Body of pancreas (tissue), 4 donors: ENCODE measurements at regions not wholly inside any gene's neighbourhood (a gene's known extent, or its start where the extent isn't known, plus 50 kb on each side); places are given as distances from the start of the nearest gene placed in this dataset.

Experiments
- CTCF ChIP-seq, 7 experiments: fragments of 450-650 bp in 4 of 7; fragments of 200-600 bp in 3 of 7; sonication (generic) in 3 of 7; IDR thresholded peaks; one replicate each; pipeline ENCODE4 v1.5.1; 2016 to 2019; ENCODE audit warnings: antibody characterized with exemption in 7 of 7
- POLR2A ChIP-seq, 3 donors: fragments of 450-650 bp; IDR thresholded peaks; one replicate each; pipeline ENCODE4 v1.6.1; 2016; ENCODE audit warnings: antibody characterized with exemption in 3 of 3, mild to moderate bottlenecking in 2 of 3

GRCh38 chr18:8506251-8507049 is 102.8 kb upstream of the RAB12 start:
- no peak for TF ChIP-seq POLR2A (IDR thresholded peaks at IDR 0.05)
- TF ChIP-seq CTCF (IDR thresholded peaks at IDR 0.05) = no peak
